ENCODE measurements at regions not wholly inside any gene's neighbourhood (a gene's known extent, or its start where the extent isn't known, plus 50 kb on each side); places are given as distances from the start of the nearest gene placed in this dataset.

GRCh38 chr4:132264176-132264575, 884.9 kb upstream of the PCDH10 start:
- no peak for DNase-seq

- no peak for DNase-seq
Observed at GRCh38 chr4:132266374-132266773, 882.7 kb upstream of the PCDH10 start.

GRCh38 chr4:132267321-132267720, 881.8 kb upstream of the PCDH10 start:
- no peak for DNase-seq

- DNase-seq: no peak
Observed at GRCh38 chr4:132269303-132269990, 879.6 kb upstream of the PCDH10 start.

- DNase-seq: no peak
Observed at GRCh38 chr4:132275583-132276121, 873.4 kb upstream of the PCDH10 start.

- DNase-seq: no peak
Observed at GRCh38 chr4:132276185-132276584, 872.9 kb upstream of the PCDH10 start.

- DNase-seq: no peak
Observed at GRCh38 chr4:132276989-132277388, 872.1 kb upstream of the PCDH10 start.

GRCh38 chr4:132281733-132282132, 867.4 kb upstream of the PCDH10 start:
- no peak for DNase-seq

- no peak for DNase-seq
Observed at GRCh38 chr4:132284910-132285426, 864.1 kb upstream of the PCDH10 start.

- no peak for DNase-seq
Observed at GRCh38 chr4:132297346-132297745, 851.7 kb upstream of the PCDH10 start.

GRCh38 chr4:132299841-132300240, 849.3 kb upstream of the PCDH10 start:
- DNase-seq: no peak

- DNase-seq: no peak
Observed at GRCh38 chr4:132312521-132312920, 836.6 kb upstream of the PCDH10 start.

GRCh38 chr4:132313852-132314251, 835.2 kb upstream of the PCDH10 start:
- DNase-seq: no peak

- DNase-seq: no peak
Observed at GRCh38 chr4:132316738-132317137, 832.4 kb upstream of the PCDH10 start.

GRCh38 chr4:132317923-132318322, 831.2 kb upstream of the PCDH10 start:
- no peak for DNase-seq

- DNase-seq: no peak
Observed at GRCh38 chr4:132328761-132329160, 820.3 kb upstream of the PCDH10 start.

- DNase-seq: no peak
Observed at GRCh38 chr4:132330994-132331393, 818.1 kb upstream of the PCDH10 start.

- DNase-seq: no peak
Observed at GRCh38 chr4:132332932-132333723, 816.0 kb upstream of the PCDH10 start.

GRCh38 chr4:132333724-132334047, 815.4 kb upstream of the PCDH10 start:
- no peak for DNase-seq

- no peak for DNase-seq
Observed at GRCh38 chr4:132334081-132334480, 815.0 kb upstream of the PCDH10 start.

GRCh38 chr4:132344924-132345828, 803.9 kb upstream of the PCDH10 start:
- DNase-seq: no peak

GRCh38 chr4:132346016-132346415, 803.1 kb upstream of the PCDH10 start:
- DNase-seq: no peak

All from hypothalamus (tissue), 51 donors.